Tibial nerve (tissue), 4 donors: ENCODE measurements at regions not wholly inside any gene's neighbourhood (a gene's known extent, or its start where the extent isn't known, plus 50 kb on each side); places are given as distances from the start of the nearest gene placed in this dataset.
A peak's percentile ranks its signal among the peaks of the same experiment; 100 is the strongest.

Experiments used
- DNase-seq, 2 donors: peaks; one replicate each; pipeline ENCODE4 v3.0.0-alpha.2; 2019; ENCODE audit warnings: low spot score in 2 of 2
- H3K27ac ChIP-seq, 4 donors: fragments of 200-600 bp; sonication (generic) in 3 of 4; one replicate each; pipeline ENCODE4 v1.5.1; 2017 to 2019; ENCODE audit warnings: mild to moderate bottlenecking in 1 of 4
- H3K27me3 ChIP-seq, 2 donors: fragments of 200-600 bp; sonication (generic) in 1 of 2; one replicate each; pipeline versions ENCODE4 v1.5.1 to v1.6.0; 2017 to 2019
- H3K36me3 ChIP-seq, 3 donors: fragments of 200-600 bp; sonication (generic); one replicate each; pipeline ENCODE4 v1.5.1; 2018 to 2019
- H3K4me1 ChIP-seq, 4 donors: fragments of 200-600 bp; sonication (generic) in 3 of 4; one replicate each; pipeline ENCODE4 v1.5.1; 2017 to 2019
- H3K4me3 ChIP-seq, 4 donors: fragments of 200-600 bp; sonication (generic) in 3 of 4; one replicate each; pipeline ENCODE4 v1.5.1; 2017 to 2019; ENCODE audit warnings: mild to moderate bottlenecking in 1 of 4, moderate library complexity in 1 of 4
- H3K9me3 ChIP-seq, 4 donors: fragments of 200-600 bp; sonication (generic) in 3 of 4; one replicate each; pipeline ENCODE4 v1.5.1; 2017 to 2019
- CTCF ChIP-seq, 5 experiments: fragments of 200-600 bp in 3 of 5; fragments of 450-650 bp in 2 of 5; sonication (generic) in 3 of 5; IDR thresholded peaks; one replicate each; pipeline ENCODE4 v1.5.1; 2016 to 2019; ENCODE audit warnings: antibody characterized with exemption in 5 of 5, mild to moderate bottlenecking in 3 of 5, moderate library complexity in 2 of 5
- EP300 ChIP-seq, 2 donors: sonication (generic); formaldehyde crosslinking; IDR thresholded peaks; one replicate each; pipeline ENCODE4 v1.6.1; 2017; ENCODE audit warnings: antibody characterized with exemption in 2 of 2, mild to moderate bottlenecking in 1 of 2
- POLR2A ChIP-seq, 2 donors: fragments of 450-650 bp; IDR thresholded peaks; one replicate each; pipeline ENCODE4 v1.6.1; 2017; ENCODE audit warnings: antibody characterized with exemption in 2 of 2, mild to moderate bottlenecking in 2 of 2, moderate library complexity in 2 of 2
- WGBS, 2 donors: methylation state at CpG; one replicate each; pipeline ENCODE4 v1.1.5; 2018; 5-methylcytosine and 5-hydroxymethylcytosine counted together

GRCh38 chr5:31124651-31125305 is 68.7 kb upstream of the CDH6 start:
- Histone ChIP-seq H3K27ac (peak overlapping the region in 1 of 4 donors; percentile 74), H3K9me3 (no peaks in the 10 kb centered on the region), H3K27me3 (no peaks in the 10 kb centered on the region), H3K4me1 (peaks cover 0 to 7% (median 0%) of the 10 kb centered on the region in 4 donors), H3K4me3 (no peak overlapping the region), H3K36me3 (no peaks in the 10 kb centered on the region)
- DNase-seq = no peak
- TF ChIP-seq CTCF (IDR thresholded peaks at IDR 0.05) (no peak), POLR2A (IDR thresholded peaks at IDR 0.05) (no peak), EP300 (IDR thresholded peaks at IDR 0.05) (no peak)
- WGBS, 2 donors = 95% methylated on average over 5 of the region's 5 CpGs

GRCh38 chr5:31124026-31124425 is 69.5 kb upstream of the CDH6 start:
- H3K4me1 ChIP-seq = peaks cover 0 to 7% (median 0%) of the 10 kb centered on the region in 4 donors
- no peaks in the 10 kb centered on the region for H3K27me3 ChIP-seq

GRCh38 chr5:31122998-31123951 is 70.2 kb upstream of the CDH6 start:
- H3K4me3 ChIP-seq = no peak overlapping the region
- H3K9me3 ChIP-seq = no peaks in the 10 kb centered on the region
- DNase-seq = no peak
- no peak for TF ChIP-seq EP300 (IDR thresholded peaks at IDR 0.05)
- TF ChIP-seq POLR2A (IDR thresholded peaks at IDR 0.05) = no peak
- TF ChIP-seq CTCF (IDR thresholded peaks at IDR 0.05) = no peak
- 26 to 33% methylated on average over 4 of the region's 4 CpGs for WGBS, 2 donors
- peak overlapping the region in 1 of 4 donors; percentile 74 for H3K27ac ChIP-seq
- no peaks in the 10 kb centered on the region for H3K27me3 ChIP-seq
- H3K36me3 ChIP-seq = no peaks in the 10 kb centered on the region
- H3K4me1 ChIP-seq = peaks cover 0 to 7% (median 0%) of the 10 kb centered on the region in 4 donors

More at GRCh38 chr5:31124026-31124425, 69.5 kb upstream of the CDH6 start:
- no peaks in the 10 kb centered on the region for H3K36me3 ChIP-seq
- H3K4me3 ChIP-seq = no peak overlapping the region
- no peak for DNase-seq
- H3K9me3 ChIP-seq = no peaks in the 10 kb centered on the region
- peak overlapping the region in 1 of 4 donors; percentile 74 for H3K27ac ChIP-seq
- TF ChIP-seq CTCF (IDR thresholded peaks at IDR 0.05) = no peak
- TF ChIP-seq EP300 (IDR thresholded peaks at IDR 0.05) = no peak
- no peak for TF ChIP-seq POLR2A (IDR thresholded peaks at IDR 0.05)
- 93 to 94% methylated on average over 1 of the region's 1 CpG for WGBS, 2 donors

GRCh38 chr5:31121224-31121623 is 72.3 kb upstream of the CDH6 start:
- Histone ChIP-seq H3K4me3 (no peak overlapping the region), H3K4me1 (peaks cover 0 to 7% (median 0%) of the 10 kb centered on the region in 4 donors), H3K27ac (no peak overlapping the region), H3K36me3 (no peaks in the 10 kb centered on the region), H3K27me3 (no peaks in the 10 kb centered on the region), H3K9me3 (no peaks in the 10 kb centered on the region)
- WGBS, 2 donors = 88 to 90% methylated on average over 2 of the region's 2 CpGs
- no peak for TF ChIP-seq CTCF (IDR thresholded peaks at IDR 0.05)
- TF ChIP-seq EP300 (IDR thresholded peaks at IDR 0.05) = no peak
- TF ChIP-seq POLR2A (IDR thresholded peaks at IDR 0.05) = no peak
- DNase-seq = no peak

- whole genome bisulfite sequencing, 2 donors = 78 to 86% methylated on average over 3 of the region's 3 CpGs
- H3K36me3 ChIP-seq = no peaks in the 10 kb centered on the region
Observed at GRCh38 chr5:31120642-31120948, 72.9 kb upstream of the CDH6 start.

More at GRCh38 chr5:31120642-31120948, 72.9 kb upstream of the CDH6 start:
- Histone ChIP-seq H3K4me1 (peaks cover 0 to 7% (median 0%) of the 10 kb centered on the region in 4 donors), H3K9me3 (no peaks in the 10 kb centered on the region), H3K27me3 (no peaks in the 10 kb centered on the region), H3K4me3 (no peak overlapping the region), H3K27ac (no peak overlapping the region)
- TF ChIP-seq CTCF (IDR thresholded peaks at IDR 0.05) = no peak
- TF ChIP-seq POLR2A (IDR thresholded peaks at IDR 0.05) = no peak
- no peak for TF ChIP-seq EP300 (IDR thresholded peaks at IDR 0.05)
- no peak for DNase-seq
